ENCODE measurements at regions not wholly inside any gene's neighbourhood (a gene's known extent, or its start where the extent isn't known, plus 50 kb on each side); places are given as distances from the start of the nearest gene placed in this dataset.
A peak's percentile ranks its signal among the peaks of the same experiment; 100 is the strongest.

GRCh38 chr2:44087036-44087713 is 81.5 kb upstream of the PPM1B start:
- TF ChIP-seq CSDC2 (CRISPR knock-in tag; IDR thresholded peaks at IDR 0.05) = no peak
- peak; percentile 55; the same call in 1 of the 2 replicates for TF ChIP-seq ZNF70 (CRISPR knock-in tag; IDR thresholded peaks at IDR 0.05)
- TF ChIP-seq SNAI2 (CRISPR knock-in tag; IDR thresholded peaks at IDR 0.05) = peak; percentile 47; the same call in 1 of the 2 replicates
- no peak for TF ChIP-seq RARB (CRISPR knock-in tag; IDR thresholded peaks at IDR 0.05)
- no peak for TF ChIP-seq TCF4 (CRISPR knock-in tag; IDR thresholded peaks at IDR 0.05; ENCODE audit: borderline replicate concordance)
- TF ChIP-seq ZNF565 (CRISPR knock-in tag; conservative IDR thresholded peaks at IDR 0.05; ENCODE audit: low read depth) = 0 out of 2 replicates have a peak, but pooled peaks have one; percentile 62
- no peak; the same call in 1 of the 2 replicates for TF ChIP-seq PPARA (CRISPR knock-in tag; IDR thresholded peaks at IDR 0.05; ENCODE audit: borderline replicate concordance)
- TF ChIP-seq GLIS3 (CRISPR knock-in tag; IDR thresholded peaks at IDR 0.05) = no peak
- TF ChIP-seq CREB5 (CRISPR knock-in tag; IDR thresholded peaks at IDR 0.05; ENCODE audit: low read depth) = peak; percentile 93
- TF ChIP-seq ZFP3 (CRISPR knock-in tag; IDR thresholded peaks at IDR 0.05) = 0 out of 2 replicates have a peak, but pooled peaks have one; percentile 54
- TF ChIP-seq TSHZ2 (CRISPR knock-in tag; IDR thresholded peaks at IDR 0.05) = no peak
- TF ChIP-seq, protein P1, sequence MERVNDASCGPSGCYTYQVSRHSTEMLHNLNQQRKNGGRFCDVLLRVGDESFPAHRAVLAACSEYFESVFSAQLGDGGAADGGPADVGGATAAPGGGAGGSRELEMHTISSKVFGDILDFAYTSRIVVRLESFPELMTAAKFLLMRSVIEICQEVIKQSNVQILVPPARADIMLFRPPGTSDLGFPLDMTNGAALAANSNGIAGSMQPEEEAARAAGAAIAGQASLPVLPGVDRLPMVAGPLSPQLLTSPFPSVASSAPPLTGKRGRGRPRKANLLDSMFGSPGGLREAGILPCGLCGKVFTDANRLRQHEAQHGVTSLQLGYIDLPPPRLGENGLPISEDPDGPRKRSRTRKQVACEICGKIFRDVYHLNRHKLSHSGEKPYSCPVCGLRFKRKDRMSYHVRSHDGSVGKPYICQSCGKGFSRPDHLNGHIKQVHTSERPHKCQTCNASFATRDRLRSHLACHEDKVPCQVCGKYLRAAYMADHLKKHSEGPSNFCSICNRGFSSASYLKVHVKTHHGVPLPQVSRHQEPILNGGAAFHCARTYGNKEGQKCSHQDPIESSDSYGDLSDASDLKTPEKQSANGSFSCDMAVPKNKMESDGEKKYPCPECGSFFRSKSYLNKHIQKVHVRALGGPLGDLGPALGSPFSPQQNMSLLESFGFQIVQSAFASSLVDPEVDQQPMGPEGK (CRISPR knock-in tag; IDR thresholded peaks at IDR 0.05; ENCODE audit: borderline replicate concordance) = no peak
- TF ChIP-seq ZFP30 (CRISPR knock-in tag; IDR thresholded peaks at IDR 0.05) = no peak
- TF ChIP-seq CSRNP3 (CRISPR knock-in tag; IDR thresholded peaks at IDR 0.05) = no peak
- TF ChIP-seq ESRRG (CRISPR knock-in tag; IDR thresholded peaks at IDR 0.05) = no peak
- no peak for TF ChIP-seq TOX (CRISPR knock-in tag; IDR thresholded peaks at IDR 0.05; ENCODE audit: borderline replicate concordance)
- TF ChIP-seq ZNF8 (CRISPR knock-in tag; IDR thresholded peaks at IDR 0.05) = no peak
- TF ChIP-seq ZC3H10 (CRISPR knock-in tag; IDR thresholded peaks at IDR 0.05) = no peak
- TF ChIP-seq BACH2 (CRISPR knock-in tag; IDR thresholded peaks at IDR 0.05; ENCODE audit: borderline replicate concordance) = no peak
- TF ChIP-seq OSR1 (CRISPR knock-in tag; IDR thresholded peaks at IDR 0.05) = no peak
- no peak for TF ChIP-seq ISL1 (CRISPR knock-in tag; IDR thresholded peaks at IDR 0.05)
- TF ChIP-seq POU6F1 (CRISPR knock-in tag; IDR thresholded peaks at IDR 0.05; ENCODE audit: borderline replicate concordance, low read depth) = no peak
- no peak for TF ChIP-seq ARNTL (CRISPR knock-in tag; IDR thresholded peaks at IDR 0.05; ENCODE audit: borderline replicate concordance, low read depth)
- peak; percentile 96 for ATAC-seq

DNA sequence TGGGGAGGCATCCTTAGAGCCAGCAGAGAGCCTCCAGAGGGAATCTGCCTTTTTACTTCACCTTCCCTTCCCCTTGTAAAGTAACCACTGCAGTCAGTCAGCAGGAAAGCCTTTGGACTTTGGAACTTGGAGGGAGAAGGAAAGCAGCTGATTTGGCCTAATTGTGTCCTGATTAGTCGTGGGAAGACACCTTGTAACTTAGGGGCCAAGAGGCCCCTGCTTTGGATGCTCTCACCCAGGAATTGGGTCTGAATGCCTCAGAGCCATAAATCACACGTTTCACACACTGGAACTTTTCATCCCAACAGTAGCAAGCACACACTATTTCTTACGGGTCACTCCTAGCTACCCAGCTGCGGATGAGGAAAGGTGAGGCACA is 81.0 kb upstream of the PPM1B start:
- peak; percentile 33; the same call in 2 of the 3 replicates for ATAC-seq
- TF ChIP-seq OSR1 (CRISPR knock-in tag; IDR thresholded peaks at IDR 0.05) (no peak), CSRNP3 (CRISPR knock-in tag; IDR thresholded peaks at IDR 0.05) (no peak), GLIS3 (CRISPR knock-in tag; IDR thresholded peaks at IDR 0.05) (no peak), RARB (CRISPR knock-in tag; IDR thresholded peaks at IDR 0.05) (no peak), SNAI2 (CRISPR knock-in tag; IDR thresholded peaks at IDR 0.05) (no peak), POU6F1 (CRISPR knock-in tag; IDR thresholded peaks at IDR 0.05; ENCODE audit: borderline replicate concordance, low read depth) (no peak), ZFP3 (CRISPR knock-in tag; IDR thresholded peaks at IDR 0.05) (no peak), TOX (CRISPR knock-in tag; IDR thresholded peaks at IDR 0.05; ENCODE audit: borderline replicate concordance) (no peak), BACH2 (CRISPR knock-in tag; IDR thresholded peaks at IDR 0.05; ENCODE audit: borderline replicate concordance) (no peak), ZNF565 (CRISPR knock-in tag; conservative IDR thresholded peaks at IDR 0.05; ENCODE audit: low read depth) (no peak), ESRRG (CRISPR knock-in tag; IDR thresholded peaks at IDR 0.05) (no peak)
- TF ChIP-seq, protein P1 (CRISPR knock-in tag; IDR thresholded peaks at IDR 0.05; ENCODE audit: borderline replicate concordance) = no peak

Measured in SK-N-SH treated with all-trans-retinoic acid at 6 μM for 48 hours (cell line).